ENCODE measurements at regions not wholly inside any gene's neighbourhood (a gene's known extent, or its start where the extent isn't known, plus 50 kb on each side); places are given as distances from the start of the nearest gene placed in this dataset.
"Not testable (repeated sequence)": the region's sequence is repeated elsewhere in the genome, so short reads cannot be mapped to it uniquely, and the experiment has no call there.

GRCh38 chr3:39637807-39638206, 170.3 kb downstream of the MOBP start:
- H3K4me3 ChIP-seq (ENCODE audit: low read depth, low read length), result no peak overlapping the region
- no peak for TF ChIP-seq CTCF (IDR thresholded peaks at IDR 0.05; ENCODE audit: borderline replicate concordance, insufficient read depth, low read depth, low read length)

GRCh38 chr3:39638301-39638700, 170.8 kb downstream of the MOBP start:
- TF ChIP-seq CTCF (IDR thresholded peaks at IDR 0.05; ENCODE audit: borderline replicate concordance, insufficient read depth, low read depth, low read length), result no peak
- H3K4me3 ChIP-seq (ENCODE audit: low read depth, low read length), result no peak overlapping the region

GRCh38 chr3:39639344-39640236, 169.8 kb upstream of the MYRIP start:
- TF ChIP-seq CTCF (IDR thresholded peaks at IDR 0.05; ENCODE audit: borderline replicate concordance, insufficient read depth, low read depth, low read length), result no peak
- no peak overlapping the region for H3K4me3 ChIP-seq (ENCODE audit: low read depth, low read length)

- no peak for TF ChIP-seq CTCF (IDR thresholded peaks at IDR 0.05; ENCODE audit: borderline replicate concordance, insufficient read depth, low read depth, low read length)
- no peak overlapping the region for H3K4me3 ChIP-seq (ENCODE audit: low read depth, low read length)
Measured at GRCh38 chr3:39641274-39641673, 168.1 kb upstream of the MYRIP start.

- no peak for TF ChIP-seq CTCF (IDR thresholded peaks at IDR 0.05; ENCODE audit: borderline replicate concordance, insufficient read depth, low read depth, low read length)
- H3K4me3 ChIP-seq (ENCODE audit: low read depth, low read length), result no peak overlapping the region
Measured at GRCh38 chr3:39644176-39644575, 165.2 kb upstream of the MYRIP start.

- H3K4me3 ChIP-seq (ENCODE audit: low read depth, low read length), result not testable (repeated sequence)
Measured at GRCh38 chr3:39651256-39651655, 158.2 kb upstream of the MYRIP start.

GRCh38 chr3:39651993-39652739, 157.2 kb upstream of the MYRIP start:
- TF ChIP-seq CTCF (IDR thresholded peaks at IDR 0.05; ENCODE audit: borderline replicate concordance, insufficient read depth, low read depth, low read length), result no peak
- no peak overlapping the region for H3K4me3 ChIP-seq (ENCODE audit: low read depth, low read length)

GRCh38 chr3:39655718-39656117, 153.7 kb upstream of the MYRIP start:
- not testable (repeated sequence) for H3K4me3 ChIP-seq (ENCODE audit: low read depth, low read length)
